ENCODE measurements at regions not wholly inside any gene's neighbourhood (a gene's known extent, or its start where the extent isn't known, plus 50 kb on each side); places are given as distances from the start of the nearest gene placed in this dataset.

- Histone ChIP-seq H3K9me3 (ENCODE audit: control insufficient read depth in 4 of 4, insufficient read depth in 3 of 4, low read length in 3 of 4) (no peaks in the 10 kb centered on the region), H3K36me3 (ENCODE audit: control insufficient read depth in 4 of 4, insufficient read depth in 4 of 4, low read length in 4 of 4) (no peaks in the 10 kb centered on the region), H3K4me3 (no peak overlapping the region), H3K27me3 (ENCODE audit: control insufficient read depth in 3 of 3, insufficient read depth in 3 of 3, low read length in 2 of 3) (no peaks in the 10 kb centered on the region), H3K9ac (ENCODE audit: insufficient read depth in 1 of 2, low read length in 2 of 2) (no peak overlapping the region), H3K4me1 (ENCODE audit: control insufficient read depth in 5 of 5, insufficient read depth in 5 of 5, low read length in 5 of 5) (no peaks in the 10 kb centered on the region), H3K27ac (ENCODE audit: low read depth in 1 of 2, low read length in 1 of 2) (no peak overlapping the region)
- no peak for ATAC-seq (ENCODE audit: insufficient read depth, low FRiP score)
- 92 to 95% methylated on average over 4 of the region's 4 CpGs for WGBS, 2 donors
- TF ChIP-seq CTCF (IDR thresholded peaks at IDR 0.05; ENCODE audit: control extremely low read depth, extremely low read depth): no peak
- DNase-seq: no peak
Measured at GRCh38 chr1:199261328-199261727, 622.5 kb downstream of the PTPRC start.

- Histone ChIP-seq H3K4me1 (ENCODE audit: control insufficient read depth in 5 of 5, insufficient read depth in 5 of 5, low read length in 5 of 5) (no peaks in the 10 kb centered on the region), H3K27me3 (ENCODE audit: control insufficient read depth in 3 of 3, insufficient read depth in 3 of 3, low read length in 2 of 3) (no peaks in the 10 kb centered on the region), H3K4me3 (no peak overlapping the region), H3K9ac (ENCODE audit: insufficient read depth in 1 of 2, low read length in 2 of 2) (no peak overlapping the region), H3K27ac (ENCODE audit: low read depth in 1 of 2, low read length in 1 of 2) (no peak overlapping the region), H3K9me3 (ENCODE audit: control insufficient read depth in 4 of 4, insufficient read depth in 3 of 4, low read length in 3 of 4) (no peaks in the 10 kb centered on the region), H3K36me3 (ENCODE audit: control insufficient read depth in 4 of 4, insufficient read depth in 4 of 4, low read length in 4 of 4) (no peaks in the 10 kb centered on the region)
- DNase-seq (no peak), ATAC-seq (ENCODE audit: insufficient read depth, low FRiP score) (no peak)
- WGBS, 2 donors: 96 to 100% methylated on average over 2 of the region's 2 CpGs
- TF ChIP-seq CTCF (IDR thresholded peaks at IDR 0.05; ENCODE audit: control extremely low read depth, extremely low read depth): no peak
Measured at GRCh38 chr1:199264283-199264682, 625.4 kb downstream of the PTPRC start.

- Histone ChIP-seq H3K27ac (ENCODE audit: low read depth in 1 of 2, low read length in 1 of 2) (no peak overlapping the region), H3K4me1 (ENCODE audit: control insufficient read depth in 5 of 5, insufficient read depth in 5 of 5, low read length in 5 of 5) (no peaks in the 10 kb centered on the region), H3K9me3 (ENCODE audit: control insufficient read depth in 4 of 4, insufficient read depth in 3 of 4, low read length in 3 of 4) (no peaks in the 10 kb centered on the region), H3K27me3 (ENCODE audit: control insufficient read depth in 3 of 3, insufficient read depth in 3 of 3, low read length in 2 of 3) (no peaks in the 10 kb centered on the region), H3K36me3 (ENCODE audit: control insufficient read depth in 4 of 4, insufficient read depth in 4 of 4, low read length in 4 of 4) (no peaks in the 10 kb centered on the region), H3K4me3 (no peak overlapping the region), H3K9ac (ENCODE audit: insufficient read depth in 1 of 2, low read length in 2 of 2) (no peak overlapping the region)
- no peak for ATAC-seq (ENCODE audit: insufficient read depth, low FRiP score)
- DNase-seq: no peak
- TF ChIP-seq CTCF (IDR thresholded peaks at IDR 0.05; ENCODE audit: control extremely low read depth, extremely low read depth): no peak
- whole genome bisulfite sequencing, 2 donors: 61 to 83% methylated on average over 1 of the region's 1 CpG
Measured at GRCh38 chr1:199264911-199265310, 626.1 kb downstream of the PTPRC start.

GRCh38 chr1:199265319-199265718 is 626.5 kb downstream of the PTPRC start:
- Histone ChIP-seq H3K4me3 (no peak overlapping the region), H3K27me3 (ENCODE audit: control insufficient read depth in 3 of 3, insufficient read depth in 3 of 3, low read length in 2 of 3) (no peaks in the 10 kb centered on the region), H3K36me3 (ENCODE audit: control insufficient read depth in 4 of 4, insufficient read depth in 4 of 4, low read length in 4 of 4) (no peaks in the 10 kb centered on the region), H3K9ac (ENCODE audit: insufficient read depth in 1 of 2, low read length in 2 of 2) (no peak overlapping the region), H3K27ac (ENCODE audit: low read depth in 1 of 2, low read length in 1 of 2) (no peak overlapping the region), H3K9me3 (ENCODE audit: control insufficient read depth in 4 of 4, insufficient read depth in 3 of 4, low read length in 3 of 4) (no peaks in the 10 kb centered on the region), H3K4me1 (ENCODE audit: control insufficient read depth in 5 of 5, insufficient read depth in 5 of 5, low read length in 5 of 5) (no peaks in the 10 kb centered on the region)
- DNase-seq (no peak), ATAC-seq (ENCODE audit: insufficient read depth, low FRiP score) (no peak)
- no peak for TF ChIP-seq CTCF (IDR thresholded peaks at IDR 0.05; ENCODE audit: control extremely low read depth, extremely low read depth)
- WGBS, 2 donors: 88 to 90% methylated on average over 3 of the region's 3 CpGs

All from lung (tissue), 11 donors.